GM21423 (cell line): ENCODE measurements at regions not wholly inside any gene's neighbourhood (a gene's known extent, or its start where the extent isn't known, plus 50 kb on each side); places are given as distances from the start of the nearest gene placed in this dataset.
"Not testable (repeated sequence)": the region's sequence is repeated elsewhere in the genome, so short reads cannot be mapped to it uniquely, and the experiment has no call there.

ENCODE experiments used
- ATAC-seq: cut with Tn5 transposase; IDR thresholded peaks from one replicate; pipeline ENCODE4 v1.9.1; 2021; ENCODE audit warnings: mild to moderate bottlenecking, moderate library complexity; ENCODE audit not compliant: unreplicated experiment

DNA sequence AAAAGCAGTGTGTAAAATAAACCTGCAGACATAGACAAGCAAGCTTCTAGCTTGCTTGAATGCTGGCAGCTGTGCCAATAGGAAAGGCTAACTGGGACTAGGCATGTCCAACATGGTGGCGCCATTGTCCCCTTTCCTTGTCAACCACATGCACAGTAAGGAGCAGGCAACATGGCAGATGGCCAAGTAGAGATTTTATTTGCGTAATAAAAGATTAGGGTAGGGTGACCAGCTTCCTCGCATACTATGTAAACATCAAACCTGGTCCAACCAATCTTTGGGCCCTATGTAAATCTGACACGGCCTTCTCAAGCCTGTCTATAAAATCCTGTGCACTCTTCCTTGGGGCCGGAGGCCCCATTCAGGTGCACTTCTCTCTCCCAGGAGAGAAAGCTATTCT lies 575.4 kb upstream of the GOLIM4 start:
- no peak for ATAC-seq

DNA sequence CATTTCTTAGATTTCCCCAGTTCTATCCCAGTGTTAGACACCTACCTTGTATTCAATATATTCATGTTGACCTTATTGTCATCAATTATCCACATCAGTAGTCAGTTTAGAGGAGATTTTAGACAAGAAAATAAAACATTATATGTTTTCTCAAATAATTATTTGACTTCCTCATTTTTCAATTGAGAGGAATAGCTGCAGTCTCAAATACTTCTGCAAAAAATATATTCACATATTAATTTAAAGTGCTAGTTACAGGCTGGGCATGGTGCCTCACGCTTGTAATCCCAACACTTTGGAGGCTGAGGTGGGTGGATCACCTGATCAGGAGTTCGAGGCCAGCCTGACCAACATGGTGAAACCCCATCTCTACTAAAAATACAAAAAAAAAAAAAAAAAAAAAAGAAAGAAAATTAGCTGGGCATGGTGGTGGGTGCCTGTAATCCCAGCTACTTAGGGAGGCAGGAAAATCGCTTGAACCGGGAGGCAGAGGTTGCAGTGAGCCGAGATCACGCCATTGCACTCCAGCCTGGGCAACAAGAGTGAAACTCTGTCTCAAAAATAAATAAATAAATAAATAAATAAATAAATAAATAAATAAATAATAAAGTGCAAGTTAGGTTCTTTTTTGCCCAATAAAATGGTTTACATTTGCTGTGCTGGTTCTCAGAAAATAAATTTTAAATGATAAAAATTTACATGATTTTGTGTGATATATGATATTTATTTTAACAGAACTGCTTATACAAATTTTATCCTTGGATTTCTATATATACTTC lies 565.3 kb upstream of the GOLIM4 start:
- ATAC-seq, result not testable (repeated sequence)

DNA sequence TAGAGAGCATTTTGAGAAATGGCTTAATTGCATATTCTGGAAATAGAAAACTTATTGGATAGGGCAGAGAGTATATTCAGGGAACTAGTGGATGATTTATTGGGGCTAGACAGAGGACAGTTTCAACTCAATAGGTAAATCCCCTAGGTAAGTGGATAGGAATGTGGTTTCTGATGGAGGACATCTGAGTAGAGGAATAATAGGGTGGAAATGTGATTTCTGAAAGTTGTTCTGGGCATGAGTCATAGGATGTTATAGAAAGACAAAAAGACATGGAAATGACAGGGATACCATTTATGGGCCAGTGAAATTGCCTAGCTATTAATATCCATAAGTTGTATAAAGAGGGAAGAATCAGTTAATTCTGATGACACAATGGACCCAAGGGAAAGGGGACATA lies 563.3 kb upstream of the GOLIM4 start:
- no peak for ATAC-seq

DNA sequence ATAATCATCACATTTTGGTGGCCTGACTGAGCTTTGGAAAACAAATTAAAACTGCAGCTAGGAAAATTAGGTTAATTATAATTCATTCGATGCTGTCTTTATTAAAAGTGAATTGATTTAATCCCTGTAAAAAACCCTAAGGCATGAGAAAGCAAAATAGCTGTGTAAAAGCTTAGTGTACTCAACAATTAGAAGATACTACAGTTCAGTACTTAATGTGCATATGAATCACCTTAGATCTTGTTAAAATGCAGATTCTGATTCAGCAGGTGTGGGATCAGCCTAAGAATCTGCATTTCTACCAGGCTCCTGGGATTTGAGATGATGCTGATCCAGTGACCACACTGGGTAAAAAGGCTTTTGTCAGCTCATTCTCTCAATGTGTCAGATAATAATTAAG lies 559.9 kb upstream of the GOLIM4 start:
- no peak for ATAC-seq

DNA sequence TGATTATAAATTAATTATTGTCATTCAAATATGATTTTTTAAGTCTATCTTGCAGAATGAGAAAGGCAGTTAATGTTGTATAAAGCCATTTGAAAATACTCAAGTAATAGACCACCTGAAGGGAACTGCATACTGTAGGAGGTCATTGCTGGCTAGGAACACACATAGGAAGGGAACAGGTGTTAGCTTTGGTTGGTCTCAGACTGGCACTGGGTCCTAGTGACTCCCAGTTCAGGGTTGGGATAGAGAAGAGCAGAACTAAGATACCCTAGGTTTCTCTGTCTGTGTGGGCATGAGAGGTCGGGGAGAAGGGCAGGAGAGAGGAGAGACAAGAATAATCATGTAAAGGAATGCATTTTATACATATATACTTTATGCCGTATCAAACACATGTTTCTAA lies 559.0 kb upstream of the GOLIM4 start:
- no peak for ATAC-seq

DNA sequence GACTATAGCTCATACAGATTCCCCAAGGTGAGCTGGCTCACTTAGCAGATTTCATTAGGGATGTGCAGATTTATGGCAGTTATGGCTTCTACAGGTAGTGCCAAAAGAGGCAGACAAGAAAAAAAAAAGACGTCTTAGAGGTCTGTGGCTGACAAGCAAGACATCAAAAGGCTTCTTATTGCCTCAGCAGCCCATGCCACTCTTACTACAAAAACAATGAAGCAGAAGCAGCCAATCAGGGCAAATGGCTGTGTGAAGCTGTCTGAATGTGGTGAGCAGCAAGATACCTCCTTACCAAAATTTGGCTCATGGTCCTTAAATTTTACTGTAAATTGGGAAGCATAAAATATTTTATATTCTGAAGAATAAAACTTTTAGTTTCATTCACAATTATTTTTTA lies 557.5 kb upstream of the GOLIM4 start:
- no peak for ATAC-seq

DNA sequence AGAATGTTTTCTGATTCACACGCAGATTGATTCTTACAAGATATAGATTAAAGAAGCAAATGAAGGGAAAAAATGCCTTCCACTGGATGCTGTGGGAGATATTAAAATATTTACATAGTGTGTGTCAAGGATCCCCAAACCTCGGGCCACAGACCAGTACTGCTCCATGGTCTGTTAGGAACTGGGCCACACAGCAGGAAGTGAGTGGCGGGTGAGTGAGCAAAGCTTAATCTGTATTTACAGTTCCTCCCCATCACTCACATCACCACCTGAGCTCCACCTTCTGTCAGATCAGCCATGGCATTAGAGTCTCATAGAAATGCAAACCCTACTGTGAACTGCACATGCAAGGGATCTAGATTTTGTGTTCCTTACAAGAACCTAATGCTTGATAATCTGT lies 552.6 kb upstream of the GOLIM4 start:
- no peak for ATAC-seq

DNA sequence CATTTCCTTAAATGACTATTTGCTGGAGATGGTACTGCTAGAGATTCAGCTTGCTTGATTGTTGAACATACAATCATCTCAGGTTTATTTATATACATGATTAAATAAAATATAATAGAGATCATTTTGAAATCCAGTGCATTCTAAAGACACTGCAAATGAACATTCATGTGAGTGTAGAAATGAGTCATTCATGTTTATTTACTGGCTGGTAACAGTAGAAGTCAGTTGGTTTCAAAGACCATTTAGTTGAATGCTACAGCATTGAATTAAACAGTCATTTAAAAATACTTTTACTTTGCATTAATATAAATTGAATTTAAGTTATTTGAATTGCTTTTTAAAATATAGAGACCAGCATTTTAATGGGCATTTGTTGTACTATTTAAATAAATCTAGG lies 551.9 kb upstream of the GOLIM4 start:
- no peak for ATAC-seq

DNA sequence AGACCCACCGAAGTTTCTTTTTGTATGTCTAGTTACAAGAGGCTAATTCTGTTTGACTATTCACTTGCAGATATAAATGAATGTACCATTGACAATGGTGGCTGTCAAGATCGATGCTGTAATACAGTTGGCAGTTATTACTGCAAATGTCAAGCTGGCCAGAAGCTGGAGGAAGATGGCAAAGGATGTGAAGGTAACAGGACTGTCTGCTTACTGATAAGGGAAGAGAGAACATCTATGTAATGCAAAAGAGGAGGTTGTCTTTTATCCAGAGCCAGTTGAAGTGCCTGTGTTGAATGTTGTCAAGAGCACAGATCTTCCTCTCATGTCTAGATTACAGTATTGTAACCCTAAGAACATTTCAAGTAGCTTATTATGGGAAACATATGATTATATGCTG lies 549.5 kb upstream of the GOLIM4 start:
- ATAC-seq, result no peak

DNA sequence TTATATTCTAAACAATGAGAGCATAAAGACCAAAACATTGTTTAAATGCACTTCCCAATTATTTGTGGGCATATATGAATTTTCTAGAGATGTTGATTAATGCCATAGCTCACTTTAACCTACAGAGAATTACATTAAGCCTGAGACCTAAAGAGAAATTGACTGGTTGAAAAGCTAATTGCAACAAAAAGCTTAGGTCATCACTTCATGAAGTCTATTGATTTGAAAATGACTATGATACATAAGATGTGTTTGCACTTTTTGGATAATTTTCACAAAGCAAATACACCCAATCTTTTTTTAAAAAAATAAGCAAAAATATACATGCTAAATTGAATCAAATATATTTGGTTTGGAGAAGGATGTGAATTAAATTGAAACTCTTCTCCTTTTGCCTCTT lies 532.8 kb upstream of the GOLIM4 start:
- ATAC-seq, result no peak

DNA sequence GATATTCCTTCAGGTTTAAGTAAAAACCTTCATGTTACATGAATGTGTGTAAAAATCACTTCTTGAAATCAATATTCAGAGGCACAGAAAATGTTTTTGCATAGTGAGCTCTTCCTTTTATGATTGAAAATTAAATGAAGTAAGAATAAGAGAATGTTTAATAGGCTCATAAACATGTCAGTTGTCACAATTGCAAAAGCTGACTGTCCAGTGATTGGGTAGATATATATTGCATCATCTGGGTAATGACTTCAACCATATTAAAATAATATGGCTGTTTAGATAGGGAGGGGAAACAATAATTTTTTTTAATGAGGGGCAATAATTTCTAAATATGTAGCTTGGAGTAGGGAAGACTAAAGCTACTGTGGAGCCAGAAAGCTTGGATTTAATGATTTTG lies 529.8 kb upstream of the GOLIM4 start:
- no peak for ATAC-seq

DNA sequence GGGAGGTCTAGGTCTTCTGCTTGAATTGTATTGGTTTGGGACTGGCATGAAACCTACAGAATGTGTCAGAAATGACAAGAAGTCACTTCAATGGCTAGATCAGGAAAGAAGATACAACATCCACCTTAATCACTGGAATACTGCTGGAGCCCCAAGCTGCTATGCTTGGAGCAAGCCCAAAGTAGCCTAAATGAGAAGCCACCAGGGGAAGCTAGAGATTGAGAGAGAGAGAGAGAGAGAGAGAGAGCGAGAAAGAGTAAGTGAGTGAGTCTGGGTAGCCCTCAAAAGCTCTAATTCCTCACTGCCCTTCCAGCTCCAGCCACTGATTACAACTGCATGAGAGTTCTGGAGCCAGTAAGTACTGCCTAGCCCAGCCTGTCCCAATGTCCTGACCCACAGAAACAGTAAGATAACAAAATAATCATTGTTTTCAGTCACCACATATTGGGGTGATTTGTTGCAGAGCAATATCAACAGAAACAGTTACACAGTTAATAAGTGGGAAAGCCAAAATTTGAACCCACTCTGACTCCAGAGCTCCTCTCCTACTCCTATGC lies 529.2 kb upstream of the GOLIM4 start:
- ATAC-seq, result no peak

DNA sequence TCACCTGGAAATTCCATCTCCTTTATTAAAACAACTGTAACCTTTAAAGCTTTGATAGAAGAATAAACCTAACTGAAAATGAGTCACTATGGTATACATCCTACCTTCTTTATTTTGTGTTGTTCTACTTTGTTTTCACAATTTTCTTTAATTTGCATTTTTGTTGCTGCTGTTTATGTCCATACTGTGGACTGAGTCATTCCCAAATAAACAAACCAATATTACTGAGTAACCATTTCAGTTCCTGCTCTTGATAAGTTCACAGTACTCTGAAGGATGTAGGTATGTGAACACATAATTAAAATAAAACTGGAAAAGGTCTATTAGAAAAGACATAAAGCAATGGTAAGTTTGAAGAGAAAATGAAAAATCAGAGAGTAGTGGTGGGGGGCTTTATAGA lies 528.5 kb upstream of the GOLIM4 start:
- no peak for ATAC-seq

DNA sequence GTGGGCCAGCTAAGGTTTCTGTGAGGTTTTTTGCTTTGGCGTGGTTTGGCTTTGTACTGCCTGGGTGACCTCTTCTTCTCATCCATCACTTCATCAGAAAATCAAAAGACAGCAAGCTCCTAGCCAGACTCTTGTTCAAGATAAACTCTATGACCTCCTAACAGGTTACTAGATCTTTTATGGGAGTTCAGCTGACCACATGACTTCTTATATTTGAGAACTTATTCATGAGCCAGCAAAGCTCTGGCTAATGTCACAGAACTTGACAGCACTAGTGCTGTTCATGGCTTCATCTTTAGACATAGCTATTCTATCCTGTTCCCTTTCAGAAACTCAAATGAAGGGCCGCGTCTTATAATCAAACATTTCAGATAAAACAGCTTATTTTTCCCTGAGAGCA lies 527.1 kb upstream of the GOLIM4 start:
- ATAC-seq, result no peak

DNA sequence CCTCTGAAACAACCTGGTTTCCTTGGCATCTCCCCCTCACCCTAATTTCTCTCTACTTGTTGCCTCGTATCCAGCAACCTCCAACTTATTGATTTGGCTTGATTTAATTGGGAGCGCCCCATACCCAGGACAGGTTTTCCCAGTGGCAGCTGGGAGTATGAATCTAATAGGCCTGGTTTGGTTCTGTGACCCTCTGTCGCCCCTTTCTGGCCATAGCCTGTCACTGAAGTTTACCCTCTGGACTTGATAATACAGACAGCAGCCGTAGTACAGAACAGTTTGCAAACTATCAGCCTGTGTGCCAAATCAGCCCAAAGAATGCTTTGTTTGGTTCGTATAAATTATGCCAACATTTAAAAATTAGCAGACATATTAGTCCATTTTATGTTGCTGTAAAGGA lies 525.1 kb upstream of the GOLIM4 start:
- no peak for ATAC-seq

DNA sequence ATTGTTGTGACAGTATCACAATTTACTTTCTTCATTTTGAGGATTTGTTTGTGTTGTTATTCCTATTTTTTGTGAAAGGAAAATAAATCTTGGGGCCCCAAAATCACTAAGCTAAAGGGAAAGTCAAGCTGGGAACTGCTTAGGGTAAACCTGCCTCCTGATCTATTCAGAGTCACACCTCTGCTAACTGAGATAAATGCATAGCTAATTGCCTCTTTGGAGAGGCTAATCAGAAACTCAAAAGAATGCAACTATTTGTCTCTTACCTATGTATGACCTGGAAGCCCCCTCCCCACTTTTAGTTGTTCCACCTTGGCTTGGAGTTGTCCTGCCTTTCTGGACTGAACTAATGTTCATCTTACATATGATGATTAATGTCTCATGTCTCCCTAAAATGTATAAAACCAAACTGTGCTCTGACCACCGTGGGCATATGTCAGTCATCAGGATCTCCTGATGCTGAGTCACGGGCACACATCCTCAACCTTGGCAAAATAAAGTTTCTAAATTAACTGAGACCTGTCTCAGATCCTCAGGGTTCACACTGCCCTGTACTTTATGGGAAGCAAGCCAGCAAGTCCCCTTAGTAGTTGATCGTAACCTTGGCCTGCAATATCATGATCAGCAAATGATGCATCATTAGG lies 523.2 kb upstream of the GOLIM4 start:
- ATAC-seq, result no peak

DNA sequence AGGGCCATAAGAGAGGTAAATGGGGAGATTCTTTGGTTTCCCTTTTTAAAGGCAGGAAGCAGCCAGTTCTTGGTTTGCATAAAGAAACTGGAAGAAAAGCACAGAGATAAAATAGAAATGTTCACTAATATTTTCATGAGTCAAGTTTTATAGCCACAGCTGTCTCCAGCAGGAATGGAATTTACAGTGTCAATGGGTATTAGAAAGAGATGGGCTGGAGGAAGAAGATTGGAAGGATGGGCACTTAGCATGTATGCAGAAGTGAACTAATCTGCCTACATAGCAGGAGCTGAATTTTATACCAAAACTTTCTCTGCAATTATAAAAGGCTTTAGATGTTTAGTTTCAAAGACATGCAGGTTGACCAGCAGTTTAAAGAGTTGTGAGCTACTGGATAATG lies 521.9 kb upstream of the GOLIM4 start:
- ATAC-seq, result no peak

DNA sequence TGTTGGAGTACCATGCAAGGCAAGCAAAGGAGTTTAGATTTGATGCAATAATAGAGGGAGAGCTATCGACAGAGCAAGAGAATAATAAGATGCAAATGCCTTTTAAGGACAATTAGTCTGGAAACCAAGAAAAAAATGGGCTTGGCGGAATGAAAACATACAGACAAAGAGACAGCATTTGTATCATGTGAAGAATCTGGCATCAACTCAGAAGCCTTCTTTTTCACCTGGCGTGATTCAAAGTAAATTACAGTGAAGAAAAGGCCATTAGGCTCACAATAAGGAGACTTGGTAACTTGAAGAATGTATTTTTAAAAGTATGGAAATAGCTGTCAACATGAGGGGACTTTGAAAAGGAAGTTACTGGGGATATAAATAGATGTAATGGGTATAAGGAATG lies 521.2 kb upstream of the GOLIM4 start:
- no peak for ATAC-seq

DNA sequence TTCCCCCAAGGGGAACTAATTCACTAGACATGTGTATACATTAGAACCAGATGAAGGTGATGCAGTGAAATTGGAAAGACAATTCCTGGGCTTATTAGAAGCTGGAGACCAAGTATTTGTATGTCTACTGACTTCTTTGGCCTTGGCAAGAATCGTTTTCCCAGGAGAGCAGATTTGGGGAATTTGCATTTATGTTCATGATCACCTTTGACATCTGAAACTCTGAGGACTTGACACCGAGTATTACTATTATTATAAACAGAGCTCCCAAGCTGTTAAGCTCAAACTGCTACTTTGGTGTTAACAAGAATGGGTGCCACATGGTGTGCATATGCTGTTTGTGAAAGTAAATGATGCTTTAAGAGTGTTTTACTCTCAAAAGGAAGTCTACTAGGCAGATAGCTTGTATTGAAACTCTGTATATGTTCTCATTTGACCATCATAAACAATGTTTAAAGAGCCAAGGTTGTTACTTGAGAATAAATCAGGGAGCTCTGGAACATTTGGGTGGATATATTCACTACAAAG lies 519.8 kb upstream of the GOLIM4 start:
- no peak for ATAC-seq

DNA sequence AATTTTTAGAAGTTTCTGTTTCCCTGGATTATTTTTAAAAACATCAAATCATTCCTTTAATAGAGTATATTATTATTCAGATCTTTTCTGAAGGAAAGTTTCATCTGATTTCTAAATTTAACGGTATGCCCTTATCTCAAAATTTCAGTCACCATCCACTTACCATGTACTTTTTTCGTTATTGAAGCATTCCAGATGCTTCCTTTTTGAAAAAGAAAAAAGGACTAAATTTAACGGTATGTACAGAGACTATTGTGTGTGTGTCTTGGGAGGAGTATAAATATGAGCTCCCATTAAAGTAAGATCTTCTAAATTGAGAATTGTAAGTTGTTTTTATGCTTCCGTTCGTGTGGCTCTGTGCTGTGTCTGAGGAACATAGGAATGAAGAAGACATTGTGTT lies 517.4 kb upstream of the GOLIM4 start:
- no peak for ATAC-seq

DNA sequence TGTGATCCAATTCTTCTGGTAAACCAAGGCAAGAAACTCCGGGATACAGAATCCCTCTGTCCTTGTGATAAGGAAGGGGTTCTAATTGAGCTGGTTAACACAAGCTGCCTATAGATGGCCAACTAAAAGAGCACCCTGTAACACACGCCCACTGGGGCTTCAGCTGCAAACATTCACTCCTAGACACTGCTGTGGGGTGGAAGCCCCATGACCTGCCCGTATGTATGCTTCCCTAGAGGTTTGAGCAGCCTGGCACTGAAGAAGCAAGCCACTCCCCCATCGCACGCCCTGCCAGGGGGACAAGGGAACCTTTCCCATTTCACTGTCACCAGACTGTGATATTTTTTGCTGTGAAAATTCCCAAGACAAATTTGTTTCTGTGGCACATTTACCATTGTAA lies 516.9 kb upstream of the GOLIM4 start:
- no peak for ATAC-seq

DNA sequence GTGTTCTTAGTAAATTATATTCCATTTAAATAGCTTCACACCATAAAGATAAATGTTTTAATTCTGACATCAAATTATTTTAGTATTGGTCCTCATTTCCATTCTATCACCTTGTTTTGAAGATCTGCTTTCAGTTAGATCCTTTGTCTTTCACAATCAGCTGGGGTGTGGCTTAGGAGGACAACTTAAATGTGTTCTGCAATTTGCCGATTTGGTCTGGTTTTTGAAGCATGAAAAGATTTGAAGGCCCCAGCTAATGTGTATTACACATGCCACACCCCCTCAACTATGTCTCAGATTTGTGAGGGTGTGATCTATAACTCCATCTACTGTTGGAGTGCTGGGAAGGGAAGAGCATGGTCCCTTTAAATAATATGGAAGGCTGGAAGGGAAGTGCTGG lies 516.1 kb upstream of the GOLIM4 start:
- no peak for ATAC-seq
